CD1c-positive myeloid dendritic cell (primary cell): ENCODE measurements at regions not wholly inside any gene's neighbourhood (a gene's known extent, or its start where the extent isn't known, plus 50 kb on each side); places are given as distances from the start of the nearest gene placed in this dataset.
"Not testable (repeated sequence)": the region's sequence is repeated elsewhere in the genome, so short reads cannot be mapped to it uniquely, and the experiment has no call there.

Experiments used
- DNase-seq: peaks from one replicate; pipeline ENCODE4 v3.0.0-alpha.2; 2016; ENCODE audit errors: extremely low spot score

GRCh38 chr2:62334440-62335058, 138.6 kb downstream of the B3GNT2 start:
- no peak for DNase-seq

- no peak for DNase-seq
Measured at GRCh38 chr2:62334009-62334408, 138.1 kb downstream of the B3GNT2 start.

GRCh38 chr2:62330959-62331358, 135.0 kb downstream of the B3GNT2 start:
- DNase-seq, result no peak

GRCh38 chr2:62329797-62330196, 133.9 kb downstream of the B3GNT2 start:
- no peak for DNase-seq

GRCh38 chr2:62326735-62327134, 130.8 kb downstream of the B3GNT2 start:
- no peak for DNase-seq

GRCh38 chr2:62325398-62325797, 129.5 kb downstream of the B3GNT2 start:
- DNase-seq, result no peak

GRCh38 chr2:62321380-62322289, 125.7 kb downstream of the B3GNT2 start:
- no peak for DNase-seq

GRCh38 chr2:62320657-62321357, 124.9 kb downstream of the B3GNT2 start:
- DNase-seq, result no peak

- not testable (repeated sequence) for DNase-seq
Measured at GRCh38 chr2:62320137-62320536, 124.2 kb downstream of the B3GNT2 start.

GRCh38 chr2:62319070-62319469, 123.2 kb downstream of the B3GNT2 start:
- no peak for DNase-seq

GRCh38 chr2:62315476-62315875, 119.6 kb downstream of the B3GNT2 start:
- no peak for DNase-seq

GRCh38 chr2:62314291-62314690, 118.4 kb downstream of the B3GNT2 start:
- no peak for DNase-seq

- DNase-seq, result no peak
Measured at GRCh38 chr2:62313449-62314227, 117.7 kb downstream of the B3GNT2 start.

- DNase-seq, result no peak
Measured at GRCh38 chr2:62309465-62310091, 113.7 kb downstream of the B3GNT2 start.

GRCh38 chr2:62309081-62309464, 113.2 kb downstream of the B3GNT2 start:
- DNase-seq, result no peak

GRCh38 chr2:62307469-62308389, 111.8 kb downstream of the B3GNT2 start:
- DNase-seq, result no peak

- DNase-seq, result no peak
Measured at GRCh38 chr2:62306751-62307468, 111.0 kb downstream of the B3GNT2 start.

- DNase-seq, result no peak
Measured at GRCh38 chr2:62305421-62306176, 109.7 kb downstream of the B3GNT2 start.
